ENCODE measurements at regions not wholly inside any gene's neighbourhood (a gene's known extent, or its start where the extent isn't known, plus 50 kb on each side); places are given as distances from the start of the nearest gene placed in this dataset.

- no peak for TF ChIP-seq CTCF (IDR thresholded peaks at IDR 0.05; ENCODE audit: poor library complexity, severe bottlenecking)
- no peak for TF ChIP-seq EZH2 (IDR thresholded peaks at IDR 0.05; ENCODE audit: borderline replicate concordance, insufficient read depth, low read length, poor library complexity, severe bottlenecking)
- no peak for TF ChIP-seq REST (IDR thresholded peaks at IDR 0.05; ENCODE audit: borderline replicate concordance)
- TF ChIP-seq POLR2AphosphoS5 (IDR thresholded peaks at IDR 0.05) = no peak
- no peak for TF ChIP-seq RAD21 (conservative IDR thresholded peaks at IDR 0.05)
Measured at GRCh38 chr6:22681761-22682160, 112.4 kb downstream of the HDGFL1 start.

Data from neural cell (in vitro differentiated cells).